Spleen (tissue), 11 donors: ENCODE measurements at regions not wholly inside any gene's neighbourhood (a gene's known extent, or its start where the extent isn't known, plus 50 kb on each side); places are given as distances from the start of the nearest gene placed in this dataset.
A peak's percentile ranks its signal among the peaks of the same experiment; 100 is the strongest.

Experiments
- DNase-seq: peaks from one replicate; pipeline ENCODE4 v3.0.0-alpha.2; 2020
- H3K27ac ChIP-seq, 8 donors: fragments of 200-600 bp; sonication (generic) in 7 of 8; 1 replicate in 4 of 8; 2 replicates in 4 of 8; pipeline versions ENCODE4 v1.5.0 to v1.8.0; 2016 to 2021; ENCODE audit warnings: inconsistent platforms in 4 of 8, mild to moderate bottlenecking in 4 of 8, moderate library complexity in 1 of 8
- H3K27me3 ChIP-seq, 7 donors: fragments of 200-600 bp; sonication (generic) in 6 of 7; replicated peaks in 1 of 7; 1 replicate in 4 of 7; 2 replicates in 3 of 7; pipeline versions ENCODE4 v1.5.0 to v1.8.0; 2016 to 2021; ENCODE audit warnings: inconsistent platforms in 3 of 7, mild to moderate bottlenecking in 1 of 7
- H3K36me3 ChIP-seq, 6 donors: fragments of 200-600 bp; sonication (generic) in 5 of 6; 1 replicate in 4 of 6; 2 replicates in 2 of 6; pipeline versions ENCODE4 v1.5.0 to v1.8.0; 2016 to 2021; ENCODE audit warnings: inconsistent platforms in 2 of 6
- H3K4me1 ChIP-seq, 6 donors: fragments of 200-600 bp; sonication (generic) in 5 of 6; 1 replicate in 3 of 6; 2 replicates in 3 of 6; pipeline versions ENCODE4 v1.5.0 to v1.8.0; 2016 to 2021; ENCODE audit warnings: inconsistent platforms in 3 of 6
- H3K4me3 ChIP-seq, 8 donors: fragments of 200-600 bp; sonication (generic) in 7 of 8; 1 replicate in 4 of 8; 2 replicates in 4 of 8; pipeline versions ENCODE4 v1.5.0 to v1.8.0; 2016 to 2021; ENCODE audit warnings: inconsistent platforms in 4 of 8, mild to moderate bottlenecking in 4 of 8, moderate library complexity in 2 of 8
- H3K9me3 ChIP-seq, 8 donors: fragments of 200-600 bp; sonication (generic) in 7 of 8; 1 replicate in 4 of 8; 2 replicates in 4 of 8; pipeline versions ENCODE4 v1.5.0 to v1.8.0; 2016 to 2021; ENCODE audit warnings: inconsistent platforms in 4 of 8
- POLR2A ChIP-seq, 3 donors: fragments of 450-650 bp; IDR thresholded peaks; one replicate each; pipeline ENCODE4 v1.5.1; 2017; ENCODE audit warnings: antibody characterized with exemption in 3 of 3, mild to moderate bottlenecking in 1 of 3
- POLR2AphosphoS5 ChIP-seq, 3 donors: sonication (generic); formaldehyde crosslinking; IDR thresholded peaks; one replicate each; pipeline ENCODE4 v1.5.1; 2017; ENCODE audit warnings: antibody characterized with exemption in 3 of 3
- WGBS, 5 donors: extraction: QIAGEN DNeasy Blood & Tissue Kit in 3 of 5; methylation state at CpG; one replicate each; pipeline versions ENCODE4 v1.1.5 to v1.1.7; 2013 to 2018; 5-methylcytosine and 5-hydroxymethylcytosine counted together
- intact Hi-C: fragments of 100-400 bp; cut with DNase I; formaldehyde crosslinking; loops from one replicate; pipeline ENCODE4 v1.15.0; 2023; ENCODE audit warnings: low total_unique reads
- TF ChIP-seq, protein P1 (sequence below), 11 experiments: fragments of 200-600 bp in 7 of 11; fragments of 450-650 bp in 4 of 11; sonication (generic) in 4 of 11; IDR thresholded peaks in 8 of 11; conservative IDR thresholded peaks in 3 of 11; 1 replicate in 7 of 11; 2 replicates in 4 of 11; pipeline versions ENCODE4 v1.4.0 to v1.8.0; 2016 to 2021; ENCODE audit warnings: antibody characterized with exemption in 11 of 11, inconsistent platforms in 4 of 11, mild to moderate bottlenecking in 1 of 11
- donor health status: healthy with polysubstance abuse.
- donor health status: DM: no; HTN: no; CAD: no; lungs with moderate emphysema.
- donor health status: DM: no; HTN: no; CAD: no.
- donor health status: Bipolar disorder and iron deficiency.
- donor health status: healthy.
- donor health status: DM: no; HTN: no; CAD: no.
- donor health status: DM: yes; HTN: yes; CAD: no.

DNA sequence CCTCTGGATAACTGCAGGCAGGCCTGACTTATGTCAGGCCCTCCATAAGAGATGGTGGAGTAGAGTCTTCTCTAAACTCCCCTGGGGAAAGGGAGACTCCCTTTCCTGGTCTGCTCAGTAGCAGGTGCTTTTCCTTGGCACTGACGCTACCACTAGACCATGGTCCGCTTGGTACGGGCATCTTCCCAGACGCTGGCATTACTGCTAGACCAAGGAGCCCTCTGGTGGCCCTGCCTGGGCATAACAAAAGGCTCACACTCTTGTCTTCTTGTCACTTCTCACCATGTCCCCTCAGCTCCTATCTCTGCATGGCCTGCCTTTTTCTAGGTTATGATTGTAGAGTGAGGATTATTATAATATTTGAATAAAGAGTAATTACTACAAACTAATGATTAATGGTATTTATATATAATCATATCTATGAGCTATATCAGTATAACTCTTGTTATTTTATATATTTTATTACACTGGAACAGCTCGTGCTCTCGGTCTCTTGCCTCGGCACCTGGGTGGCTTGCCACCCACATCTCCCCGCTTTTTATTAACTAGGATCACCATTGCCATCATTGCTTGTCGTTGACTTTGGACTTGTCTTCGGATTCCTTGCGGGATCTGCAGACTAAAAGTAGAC lies 59.8 kb upstream of the ARL4D start:
- Histone ChIP-seq H3K9me3 (no peaks in the 10 kb centered on the region), H3K27ac (no peak overlapping the region), H3K4me1 (peaks cover under 1 to 21% (median 14%) of the 10 kb centered on the region in 6 donors), H3K27me3 (no peaks in the 10 kb centered on the region), H3K36me3 (no peaks in the 10 kb centered on the region), H3K4me3 (no peak overlapping the region)
- whole genome bisulfite sequencing, 5 donors: 57 to 62% (median 59%) methylated on average over 11 of the region's 11 CpGs
- peak; percentile 85 for DNase-seq
- TF ChIP-seq POLR2AphosphoS5 (IDR thresholded peaks at IDR 0.05) (peak in 2 of 3 donors; percentile 13 to 30), POLR2A (IDR thresholded peaks at IDR 0.05) (no peak)
- TF ChIP-seq, protein P1, sequence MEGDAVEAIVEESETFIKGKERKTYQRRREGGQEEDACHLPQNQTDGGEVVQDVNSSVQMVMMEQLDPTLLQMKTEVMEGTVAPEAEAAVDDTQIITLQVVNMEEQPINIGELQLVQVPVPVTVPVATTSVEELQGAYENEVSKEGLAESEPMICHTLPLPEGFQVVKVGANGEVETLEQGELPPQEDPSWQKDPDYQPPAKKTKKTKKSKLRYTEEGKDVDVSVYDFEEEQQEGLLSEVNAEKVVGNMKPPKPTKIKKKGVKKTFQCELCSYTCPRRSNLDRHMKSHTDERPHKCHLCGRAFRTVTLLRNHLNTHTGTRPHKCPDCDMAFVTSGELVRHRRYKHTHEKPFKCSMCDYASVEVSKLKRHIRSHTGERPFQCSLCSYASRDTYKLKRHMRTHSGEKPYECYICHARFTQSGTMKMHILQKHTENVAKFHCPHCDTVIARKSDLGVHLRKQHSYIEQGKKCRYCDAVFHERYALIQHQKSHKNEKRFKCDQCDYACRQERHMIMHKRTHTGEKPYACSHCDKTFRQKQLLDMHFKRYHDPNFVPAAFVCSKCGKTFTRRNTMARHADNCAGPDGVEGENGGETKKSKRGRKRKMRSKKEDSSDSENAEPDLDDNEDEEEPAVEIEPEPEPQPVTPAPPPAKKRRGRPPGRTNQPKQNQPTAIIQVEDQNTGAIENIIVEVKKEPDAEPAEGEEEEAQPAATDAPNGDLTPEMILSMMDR (IDR thresholded peaks at IDR 0.05 in 8 of 11, conservative IDR thresholded peaks at IDR 0.05 in 3 of 11): peak in 10 of 11 experiments; percentile 32 to 81 (median 68)
- intact Hi-C loops: no loop called here

DNA sequence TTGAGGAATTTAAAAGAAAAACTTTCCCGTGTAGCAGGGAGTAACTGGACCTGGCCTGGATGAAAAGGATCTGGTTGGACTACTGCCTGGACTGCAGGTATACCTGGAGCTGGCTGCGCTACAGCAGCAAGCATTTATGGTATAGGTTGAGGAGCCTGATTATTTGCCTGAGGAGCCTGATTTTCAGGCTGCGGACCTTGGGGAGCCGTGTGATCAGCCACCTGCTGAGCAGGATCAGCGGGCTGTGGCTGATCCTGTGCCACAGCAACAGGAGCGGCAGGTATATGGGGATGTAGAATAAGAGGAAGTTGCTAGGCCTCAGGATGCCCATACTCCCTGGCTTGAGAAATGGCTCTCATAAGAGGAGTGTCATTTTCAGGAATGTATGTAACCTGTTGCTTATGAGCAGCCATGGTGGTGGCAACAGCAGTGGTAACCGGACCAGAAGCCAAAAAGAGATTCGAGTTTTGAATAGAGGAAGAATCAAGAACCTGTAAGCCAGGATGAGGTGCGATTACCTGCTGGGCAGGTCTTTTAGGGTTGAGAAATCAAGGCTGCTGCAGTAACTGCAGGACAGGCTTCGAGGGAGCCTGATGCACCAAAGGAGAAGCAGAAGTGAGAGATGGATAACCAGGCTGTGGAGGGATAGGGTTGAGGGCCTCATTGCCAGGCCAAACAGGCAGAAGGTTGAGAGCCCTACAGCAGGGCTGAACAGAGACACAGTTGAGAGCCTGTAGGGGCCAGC lies 60.9 kb upstream of the ARL4D start:
- peaks cover 2 to 29% (median 18%) of the 10 kb centered on the region in 6 donors for H3K4me1 ChIP-seq
- no peak overlapping the region for H3K27ac ChIP-seq
- no peak for DNase-seq
- H3K9me3 ChIP-seq: no peaks in the 10 kb centered on the region
- WGBS, 5 donors: 78 to 91% (median 87%) methylated on average over 10 of the region's 10 CpGs
- intact Hi-C loops: no loop called here
- H3K27me3 ChIP-seq: no peaks in the 10 kb centered on the region
- TF ChIP-seq POLR2AphosphoS5 (IDR thresholded peaks at IDR 0.05) (no peak), POLR2A (IDR thresholded peaks at IDR 0.05) (no peak)
- TF ChIP-seq, protein P1 (IDR thresholded peaks at IDR 0.05 in 8 of 11, conservative IDR thresholded peaks at IDR 0.05 in 3 of 11): no peak
- H3K36me3 ChIP-seq: no peaks in the 10 kb centered on the region
- no peak overlapping the region for H3K4me3 ChIP-seq

DNA sequence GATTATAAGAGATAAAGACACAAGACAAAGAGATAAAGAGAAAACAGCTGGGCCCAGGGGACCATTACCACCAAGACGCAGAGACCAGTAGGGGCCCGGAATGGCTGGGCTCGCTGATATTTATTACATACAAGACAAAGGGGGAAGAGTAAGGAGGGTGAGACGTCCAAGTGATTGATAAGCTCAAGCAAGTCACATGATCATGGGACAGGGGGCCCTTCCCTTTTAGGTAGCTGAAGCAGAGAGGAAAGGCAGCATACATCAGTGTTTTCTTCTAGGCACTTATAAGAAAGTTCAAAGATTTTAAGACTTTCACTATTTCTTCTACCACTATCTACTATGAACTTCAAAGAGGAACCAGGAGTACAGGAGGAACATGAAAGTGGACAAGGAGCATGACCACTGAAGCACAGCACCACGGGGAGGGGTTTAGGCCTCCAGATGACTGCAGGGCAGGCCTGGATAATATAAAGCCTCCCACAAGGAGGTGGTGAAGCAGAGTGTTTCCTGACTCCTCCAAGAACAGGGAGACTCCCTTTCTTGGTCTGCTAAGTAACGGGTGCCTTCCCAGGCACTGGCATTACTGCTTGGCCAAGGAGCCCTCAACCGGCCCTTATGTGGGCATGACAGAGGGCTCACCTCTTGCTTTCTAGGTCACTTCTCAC lies 63.9 kb upstream of the ARL4D start:
- WGBS, 5 donors: 52 to 62% (median 53%) methylated on average over 7 of the region's 7 CpGs
- no peak for TF ChIP-seq POLR2A (IDR thresholded peaks at IDR 0.05)
- TF ChIP-seq, protein P1 (IDR thresholded peaks at IDR 0.05 in 8 of 11, conservative IDR thresholded peaks at IDR 0.05 in 3 of 11): no peak
- TF ChIP-seq POLR2AphosphoS5 (IDR thresholded peaks at IDR 0.05): no peak
- no peaks in the 10 kb centered on the region for H3K9me3 ChIP-seq
- no peaks in the 10 kb centered on the region for H3K36me3 ChIP-seq
- H3K27ac ChIP-seq: no peak overlapping the region
- intact Hi-C loops: no loop called here
- no peak for DNase-seq
- no peak overlapping the region for H3K4me3 ChIP-seq
- no peaks in the 10 kb centered on the region for H3K27me3 ChIP-seq
- H3K4me1 ChIP-seq: peaks cover 2 to 29% (median 18%) of the 10 kb centered on the region in 6 donors
